HG02798 (cell line): ENCODE measurements at regions not wholly inside any gene's neighbourhood (a gene's known extent, or its start where the extent isn't known, plus 50 kb on each side); places are given as distances from the start of the nearest gene placed in this dataset.

Experiments
- ATAC-seq: cut with Tn5 transposase; IDR thresholded peaks from one replicate; pipeline ENCODE4 v1.9.1; 2021; ENCODE audit warnings: mild to moderate bottlenecking; ENCODE audit not compliant: unreplicated experiment, poor library complexity

GRCh38 chr11:27216270-27217149 is 146.5 kb downstream of the CCDC34 start:
- no peak for ATAC-seq

GRCh38 chr11:27215471-27216269 is 147.3 kb downstream of the CCDC34 start:
- ATAC-seq, result no peak

- ATAC-seq, result no peak
Observed at GRCh38 chr11:27214713-27215112, 148.3 kb downstream of the CCDC34 start.

GRCh38 chr11:27213232-27213660 is 149.8 kb downstream of the CCDC34 start:
- peak; percentile 39 for ATAC-seq

- ATAC-seq, result peak; percentile 42
Observed at GRCh38 chr11:27212248-27212780, 150.7 kb downstream of the CCDC34 start.

- no peak for ATAC-seq
Observed at GRCh38 chr11:27211370-27212127, 151.5 kb downstream of the CCDC34 start.

- no peak for ATAC-seq
Observed at GRCh38 chr11:27210531-27210930, 152.5 kb downstream of the CCDC34 start.

GRCh38 chr11:27209562-27210005 is 153.4 kb downstream of the CCDC34 start:
- peak; percentile 47 for ATAC-seq

GRCh38 chr11:27208846-27209245 is 154.2 kb downstream of the CCDC34 start:
- no peak for ATAC-seq

GRCh38 chr11:27207025-27207650 is 155.9 kb downstream of the CCDC34 start:
- ATAC-seq, result no peak

GRCh38 chr11:27205779-27206570 is 157.0 kb downstream of the CCDC34 start:
- no peak for ATAC-seq

GRCh38 chr11:27205250-27205649 is 157.8 kb downstream of the CCDC34 start:
- ATAC-seq, result no peak

- ATAC-seq, result peak; percentile 73
Observed at GRCh38 chr11:27204529-27204928, 158.5 kb downstream of the CCDC34 start.

GRCh38 chr11:27203077-27203647 is 159.9 kb downstream of the CCDC34 start:
- no peak for ATAC-seq

- no peak for ATAC-seq
Observed at GRCh38 chr11:27201454-27202302, 161.1 kb downstream of the BBOX1 start.

GRCh38 chr11:27200779-27201453 is 160.3 kb downstream of the BBOX1 start:
- no peak for ATAC-seq

- no peak for ATAC-seq
Observed at GRCh38 chr11:27196203-27196897, 155.7 kb downstream of the BBOX1 start.
